Dedifferentiated amniotic fluid mesenchymal stem cell (primary cell): ENCODE measurements at regions not wholly inside any gene's neighbourhood (a gene's known extent, or its start where the extent isn't known, plus 50 kb on each side); places are given as distances from the start of the nearest gene placed in this dataset.
A peak's percentile ranks its signal among the peaks of the same experiment; 100 is the strongest.

Experiments used
- DNase-seq: peaks from one replicate; pipeline ENCODE4 v3.0.0-alpha.2; 2016; ENCODE audit errors: extremely low spot score

DNA sequence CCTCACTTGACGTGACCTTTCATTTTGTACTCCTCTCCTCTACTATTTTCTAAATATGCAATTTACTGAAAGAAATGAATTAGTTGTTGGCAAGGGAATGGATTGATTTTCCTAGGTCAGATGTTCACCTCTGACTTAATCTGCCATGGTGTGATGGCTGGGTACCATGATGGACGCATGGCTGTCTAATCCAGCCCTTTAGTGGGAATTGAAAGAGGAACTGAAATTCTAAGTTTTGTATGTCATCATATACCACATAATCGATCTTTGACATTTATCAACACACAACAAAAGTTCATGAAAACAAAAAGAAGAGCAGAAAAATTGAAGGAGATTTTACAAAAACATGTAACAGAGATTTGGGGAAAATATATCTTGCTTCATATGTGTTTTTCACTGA lies 331.3 kb upstream of the SNX7 start:
- DNase-seq = no peak

DNA sequence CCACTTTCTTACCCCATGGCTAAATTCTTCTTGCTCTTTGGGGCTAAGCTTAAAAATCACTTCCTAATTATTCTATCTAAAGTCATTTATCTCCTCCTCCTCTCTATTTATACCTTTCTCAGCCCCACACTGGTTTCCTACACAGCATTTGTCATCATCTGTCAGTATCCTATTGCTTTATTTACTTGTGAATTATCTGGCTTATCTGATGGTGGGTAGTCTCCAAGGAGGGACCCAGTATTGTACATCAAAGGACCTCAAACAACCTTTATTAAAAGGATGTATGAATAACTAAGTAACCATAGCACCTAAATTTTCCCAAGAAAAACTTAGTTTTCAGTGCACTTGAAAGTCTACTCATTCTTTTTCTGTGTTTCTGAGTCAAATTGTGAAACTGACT lies 332.7 kb upstream of the SNX7 start:
- no peak for DNase-seq

DNA sequence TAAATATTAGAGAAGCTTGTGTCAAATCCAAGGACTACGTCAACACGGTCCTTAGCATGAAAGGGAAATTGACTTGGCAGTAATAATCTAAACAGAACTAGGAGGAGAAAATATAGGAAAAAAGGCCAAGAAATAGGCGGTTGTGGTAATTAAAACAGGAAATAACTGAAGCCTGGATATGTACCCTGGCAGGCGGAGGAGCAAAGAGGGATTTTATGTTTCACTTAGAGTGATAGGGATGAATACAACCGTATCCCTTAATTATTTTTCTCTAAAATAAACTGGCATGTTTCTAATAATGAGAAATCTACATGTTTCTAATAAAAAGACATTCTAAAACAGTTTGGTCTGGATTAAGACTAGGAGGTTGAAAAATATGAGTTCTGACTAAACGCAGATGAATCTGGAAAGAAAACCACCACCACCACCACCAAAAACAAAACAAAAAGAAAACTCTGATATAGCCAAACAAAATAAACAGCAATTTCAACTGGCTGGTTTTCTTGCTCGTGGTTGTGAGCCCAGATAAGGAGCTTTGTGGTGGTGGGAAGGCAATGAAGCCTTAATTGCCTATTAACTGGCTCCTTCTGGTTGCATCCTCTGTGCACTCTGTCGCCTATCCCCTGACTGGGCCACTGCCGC lies 334.2 kb upstream of the SNX7 start:
- DNase-seq = peak; percentile 33

DNA sequence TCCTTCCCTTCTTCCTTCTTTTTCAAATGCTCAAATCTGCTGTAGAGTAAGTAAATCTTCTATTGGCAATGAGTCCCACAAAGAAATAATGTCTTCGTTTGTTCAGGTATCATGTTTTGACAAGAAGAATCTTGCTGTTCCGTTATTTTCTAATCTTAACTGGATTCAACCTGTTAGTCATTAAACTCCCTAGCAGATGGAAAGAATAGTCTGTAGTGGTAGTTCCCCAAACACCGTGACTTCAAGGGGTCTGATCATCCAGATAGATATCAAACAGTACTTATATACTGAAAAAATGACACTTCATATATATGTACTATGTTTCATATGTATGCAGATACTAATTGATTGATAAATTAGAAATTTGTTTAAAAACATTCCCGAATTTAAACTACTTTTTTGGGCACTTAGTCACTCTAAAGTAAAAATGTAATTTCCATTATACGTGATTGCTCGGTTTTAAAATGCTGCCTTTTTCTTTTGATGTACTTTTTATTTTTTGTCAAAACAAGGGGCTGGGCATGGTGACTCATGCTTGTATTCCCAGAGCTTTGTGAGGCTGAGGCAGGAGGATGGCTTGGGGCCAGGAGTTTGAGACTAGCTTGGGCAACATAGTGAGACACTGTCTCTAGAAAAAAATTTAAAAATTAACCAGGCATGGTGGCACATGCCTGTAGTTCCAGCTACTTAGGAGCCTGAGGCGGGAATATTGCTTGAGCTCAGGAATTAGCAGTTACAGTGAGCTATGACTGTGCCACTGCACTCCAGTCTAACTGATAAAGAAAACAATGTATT lies 335.7 kb upstream of the SNX7 start:
- peak; percentile 86 for DNase-seq

DNA sequence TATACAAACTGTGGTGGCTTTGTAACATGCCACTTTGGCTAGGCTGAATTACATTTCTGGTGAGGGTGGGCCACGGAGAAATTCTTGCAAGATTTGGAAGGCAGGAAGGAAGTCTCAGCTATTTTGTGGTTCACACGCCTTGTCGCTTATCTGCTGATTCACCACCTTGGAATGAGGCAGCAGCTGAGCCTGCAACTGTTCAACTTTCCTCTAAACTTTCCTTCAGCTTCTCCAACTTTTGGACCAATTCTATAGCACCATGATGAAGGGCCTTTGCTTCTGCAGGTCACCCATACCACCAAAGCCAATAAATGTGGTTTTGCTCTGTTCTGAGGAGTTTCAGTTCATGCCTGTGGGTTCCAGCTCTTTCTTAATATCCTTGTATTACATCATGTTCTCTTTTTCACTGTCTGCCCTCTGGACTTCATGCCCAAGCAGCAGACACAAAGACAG lies 337.6 kb upstream of the SNX7 start:
- peak; percentile 85 for DNase-seq

DNA sequence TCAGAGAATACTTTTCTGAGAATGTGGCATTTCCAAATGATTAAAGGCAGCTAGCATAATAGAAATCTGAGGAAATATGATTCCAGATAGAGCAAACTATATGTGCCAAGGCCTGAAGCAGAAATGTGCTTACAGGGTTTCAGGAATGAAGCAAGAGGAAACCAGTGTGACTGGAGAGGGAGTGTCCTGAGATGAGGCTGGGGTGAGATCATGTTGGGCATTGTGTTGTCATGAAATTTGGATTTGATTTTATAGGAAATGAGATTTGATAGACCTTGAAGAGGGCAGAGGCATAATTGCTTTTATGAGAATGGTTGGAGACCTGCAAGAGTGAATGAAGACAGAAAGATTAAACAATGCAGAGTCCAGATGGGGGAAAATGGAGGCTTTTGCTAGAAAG lies 338.1 kb upstream of the SNX7 start:
- peak; percentile 94 for DNase-seq

DNA sequence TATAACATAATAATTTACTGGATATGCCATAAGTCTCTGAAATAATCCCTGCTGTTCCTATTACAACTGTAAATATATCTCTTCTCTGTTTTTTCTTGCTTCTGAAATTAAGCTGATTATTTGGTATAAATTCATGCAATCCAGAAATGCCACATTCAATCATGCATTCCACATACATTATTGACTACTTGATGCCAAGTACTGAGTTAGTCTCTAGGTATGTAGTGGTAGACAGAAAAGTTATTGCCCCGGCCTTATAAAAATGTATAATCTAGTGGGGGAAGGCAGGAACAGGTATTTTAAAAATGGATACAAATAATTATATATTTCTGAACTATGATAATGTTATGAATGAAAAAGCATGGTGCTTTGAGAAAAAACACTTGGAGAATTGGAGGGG lies 338.6 kb upstream of the SNX7 start:
- DNase-seq = peak; percentile 63

DNA sequence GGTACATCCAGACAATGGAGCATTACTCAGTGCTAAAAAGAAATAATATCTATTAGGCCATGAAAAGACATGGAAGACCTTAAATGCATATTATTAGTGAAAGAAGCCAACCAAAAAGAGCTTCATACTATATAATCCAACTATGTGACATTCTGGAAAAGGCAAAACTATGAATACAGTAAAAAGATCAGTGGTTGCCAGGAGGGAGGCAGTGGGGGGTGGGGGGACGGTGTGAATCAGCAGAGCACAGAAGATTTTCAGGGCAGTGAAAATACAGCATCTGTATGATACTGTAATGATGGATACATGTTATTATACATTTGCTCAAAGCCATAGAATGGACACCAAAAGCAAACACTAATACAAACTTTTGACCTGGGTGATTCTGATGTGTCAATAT lies 339.4 kb upstream of the SNX7 start:
- no peak for DNase-seq

DNA sequence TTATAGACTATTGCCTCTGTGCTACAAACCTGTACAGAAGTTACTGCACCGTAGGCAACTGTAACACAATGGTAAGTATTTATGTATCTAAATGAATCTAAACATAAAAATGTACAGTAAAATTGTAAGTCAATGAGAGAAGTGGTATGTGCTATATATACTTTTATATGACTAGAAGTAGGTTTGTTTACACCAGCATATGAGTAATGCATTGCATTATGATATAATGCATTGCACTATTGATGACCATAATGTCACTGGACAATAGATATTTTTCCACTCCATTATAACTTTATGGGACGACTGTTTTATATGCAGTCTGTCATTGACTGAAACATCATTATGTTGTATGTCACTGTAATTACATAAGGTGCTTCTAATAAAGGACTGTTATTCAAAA lies 340.3 kb upstream of the SNX7 start:
- DNase-seq = no peak

DNA sequence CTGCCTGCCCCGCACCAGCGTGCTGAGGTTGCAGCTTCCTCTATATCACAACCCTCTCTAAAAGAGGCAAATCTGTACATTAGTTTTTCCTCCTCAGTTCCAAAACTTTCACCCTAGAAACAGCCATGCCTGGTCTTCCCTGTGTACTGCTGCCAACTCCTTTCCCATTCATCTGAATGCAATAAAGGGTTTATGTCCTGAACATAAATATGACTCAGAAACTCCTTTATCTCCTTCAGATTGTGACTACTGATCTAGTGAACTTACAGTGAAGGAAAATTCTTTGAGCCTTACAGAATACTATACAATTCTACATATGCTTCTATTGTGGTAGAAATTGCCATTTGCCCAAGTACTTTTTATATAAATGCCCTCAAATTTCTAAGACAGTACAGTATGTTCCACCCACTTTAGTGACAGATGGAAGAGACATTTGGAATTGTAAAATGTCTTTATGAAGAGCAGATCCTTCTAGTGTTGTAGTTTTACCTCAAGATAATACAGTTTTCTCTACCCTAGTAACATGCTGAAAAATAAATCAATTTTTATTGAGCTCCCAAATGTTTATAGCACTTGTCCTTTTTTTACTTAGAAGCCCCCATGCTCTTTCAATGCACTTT lies 345.1 kb upstream of the SNX7 start:
- DNase-seq = peak; percentile 19

DNA sequence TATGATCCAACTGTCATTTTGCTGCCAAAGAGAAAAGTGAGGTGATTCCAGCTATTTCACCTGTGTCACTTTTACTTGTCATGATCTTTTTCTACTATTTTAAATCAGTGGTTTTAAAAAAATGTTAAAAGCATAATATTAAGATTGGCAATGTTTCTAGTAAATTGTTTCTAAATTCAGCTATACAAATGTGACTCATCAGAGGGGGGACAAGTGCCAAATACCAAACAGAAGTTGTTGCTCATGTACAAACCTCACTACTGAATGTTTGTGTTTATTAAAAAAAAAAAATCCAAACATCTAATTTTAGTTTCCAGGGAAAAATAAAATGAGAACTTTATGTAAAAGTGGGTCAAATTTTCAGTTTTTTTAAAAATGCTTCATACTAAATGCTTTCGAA lies 346.2 kb upstream of the SNX7 start:
- DNase-seq = peak; percentile 61

DNA sequence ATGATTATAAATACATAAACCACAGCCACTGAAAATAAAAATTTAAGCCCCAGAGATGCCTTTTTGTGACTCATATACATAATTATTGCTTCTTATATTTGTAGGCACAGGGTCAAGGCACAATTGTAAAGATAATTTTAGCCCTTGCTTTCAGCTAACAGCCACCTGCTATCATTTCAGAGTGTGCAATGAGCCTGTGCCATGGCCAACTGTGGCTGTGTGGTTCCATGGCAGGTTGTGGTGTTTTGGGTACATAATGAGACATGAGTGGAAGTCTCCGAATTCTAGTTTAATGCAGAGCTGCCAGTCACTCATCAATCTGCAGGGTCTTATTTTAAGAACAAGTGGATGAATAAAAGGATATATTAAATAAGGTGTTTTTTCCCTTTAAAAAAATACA lies 346.9 kb upstream of the SNX7 start:
- no peak for DNase-seq

DNA sequence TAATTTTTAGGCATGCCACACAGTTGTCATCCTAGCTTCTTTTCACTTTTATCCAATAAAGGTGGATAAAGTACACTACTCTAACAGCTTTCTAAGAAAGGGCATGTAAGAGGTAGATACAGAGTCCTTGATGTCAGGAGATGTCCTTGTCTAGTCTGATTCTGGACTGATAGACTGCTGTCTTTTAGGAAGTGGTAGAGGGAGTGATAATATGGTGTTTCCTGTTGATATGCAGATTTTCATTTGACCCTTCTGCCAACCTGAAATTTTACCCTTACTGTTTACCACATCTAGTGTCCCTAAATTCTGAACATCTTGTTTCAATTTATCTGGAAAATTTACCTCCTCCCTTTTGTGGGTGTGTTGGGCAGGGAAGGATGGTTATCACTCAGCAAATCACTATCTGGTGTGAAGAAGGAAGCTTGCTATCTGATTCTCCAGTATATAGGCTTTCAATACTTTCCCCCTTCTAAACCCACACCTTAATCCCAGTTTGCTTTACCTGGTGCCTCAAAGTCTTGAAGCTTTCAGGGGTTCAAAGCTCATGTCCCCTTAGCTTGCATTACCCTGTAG lies 354.9 kb upstream of the SNX7 start:
- no peak for DNase-seq

DNA sequence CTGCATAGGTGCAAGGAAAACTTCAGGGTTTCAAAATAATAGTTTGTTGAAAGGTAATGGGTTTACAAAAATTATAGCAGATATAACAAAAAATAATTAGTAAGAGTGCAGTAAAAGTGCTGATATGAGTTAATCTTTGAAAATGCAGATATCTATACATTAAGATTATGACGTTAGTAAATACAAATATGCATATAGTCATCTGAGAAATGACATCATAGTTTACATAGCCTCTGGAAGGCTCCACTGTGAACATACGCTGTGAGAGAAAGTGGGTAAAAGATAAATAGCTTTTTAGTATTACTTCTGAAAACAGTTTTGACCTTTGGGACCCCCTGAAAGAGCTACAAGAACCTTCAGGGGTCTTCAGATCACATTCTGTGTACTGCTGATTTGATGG lies 356.2 kb upstream of the SNX7 start:
- no peak for DNase-seq

DNA sequence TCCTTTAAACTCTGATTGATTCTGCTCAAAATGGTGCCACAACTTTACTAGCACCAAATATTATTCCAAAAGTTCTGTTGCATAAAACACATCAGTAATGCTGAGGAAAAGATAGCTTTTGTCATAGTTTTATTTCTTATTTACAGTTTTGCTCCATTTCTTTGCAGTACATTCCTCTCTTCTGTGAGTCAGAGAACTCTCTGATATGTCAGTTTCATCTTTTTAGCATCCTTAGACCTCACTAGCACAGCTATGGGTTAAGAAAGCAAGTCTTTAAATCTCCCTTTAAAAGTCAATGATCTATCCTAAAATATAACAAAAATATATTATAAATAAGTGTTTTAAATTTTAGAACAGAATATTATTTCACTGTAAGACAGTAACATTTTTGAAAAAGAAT lies 356.6 kb upstream of the SNX7 start:
- no peak for DNase-seq

DNA sequence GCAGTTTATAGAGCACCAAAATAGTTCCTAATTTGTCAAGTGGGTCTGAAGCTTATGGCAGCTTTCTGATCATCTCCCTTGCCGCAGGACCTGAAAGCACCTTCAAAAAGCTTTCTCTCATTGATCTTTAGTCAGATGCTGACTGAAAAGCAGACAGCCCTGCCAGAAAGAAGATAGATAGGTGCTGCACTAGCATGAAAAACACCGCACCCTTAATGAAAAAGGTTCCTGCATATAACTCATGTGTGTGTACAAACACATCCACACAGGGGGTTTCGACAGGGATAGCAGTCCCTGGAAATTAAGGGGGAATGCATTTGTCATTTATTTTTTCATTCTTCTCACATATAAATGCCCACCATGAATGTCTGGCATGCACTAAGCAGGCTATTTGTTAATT lies 361.7 kb upstream of the SNX7 start:
- no peak for DNase-seq

DNA sequence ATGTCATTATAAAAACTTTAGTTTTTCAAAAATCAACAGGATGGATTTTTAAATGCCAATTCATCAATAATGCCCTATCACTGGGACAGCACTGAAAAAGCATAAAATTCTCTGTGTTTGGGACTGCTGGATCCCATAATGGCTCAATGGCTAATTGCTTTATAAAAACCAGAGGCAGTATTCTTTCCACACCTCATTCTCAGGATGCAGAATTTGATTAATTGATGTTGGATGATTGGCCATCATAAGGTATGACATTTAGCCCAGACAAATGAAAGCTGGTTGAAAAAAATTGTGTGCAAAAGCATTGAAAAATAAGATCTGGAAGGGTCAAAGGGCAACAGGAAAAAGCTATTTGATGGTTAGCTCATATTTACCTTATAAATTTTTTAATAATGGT lies 362.2 kb upstream of the SNX7 start:
- DNase-seq = no peak

DNA sequence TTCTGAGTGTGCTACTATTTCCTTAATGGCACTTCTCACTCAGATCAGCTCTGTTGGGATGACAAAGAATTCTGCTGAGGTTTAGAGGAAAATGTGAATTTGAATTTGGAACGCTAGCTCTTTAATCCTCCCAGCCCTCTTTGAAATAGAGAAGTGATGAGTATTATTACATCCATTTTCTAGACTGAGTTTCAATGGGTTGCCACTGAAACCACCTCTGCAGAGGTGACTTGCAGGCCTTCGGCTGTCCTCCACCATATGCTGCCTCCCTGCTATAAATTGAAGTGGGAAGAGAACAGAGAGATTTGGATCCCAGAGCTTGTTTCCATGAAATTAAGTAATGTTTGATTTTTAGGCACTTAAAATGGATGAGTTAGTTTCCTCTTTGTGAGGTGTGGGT lies 363.2 kb upstream of the SNX7 start:
- DNase-seq = no peak

DNA sequence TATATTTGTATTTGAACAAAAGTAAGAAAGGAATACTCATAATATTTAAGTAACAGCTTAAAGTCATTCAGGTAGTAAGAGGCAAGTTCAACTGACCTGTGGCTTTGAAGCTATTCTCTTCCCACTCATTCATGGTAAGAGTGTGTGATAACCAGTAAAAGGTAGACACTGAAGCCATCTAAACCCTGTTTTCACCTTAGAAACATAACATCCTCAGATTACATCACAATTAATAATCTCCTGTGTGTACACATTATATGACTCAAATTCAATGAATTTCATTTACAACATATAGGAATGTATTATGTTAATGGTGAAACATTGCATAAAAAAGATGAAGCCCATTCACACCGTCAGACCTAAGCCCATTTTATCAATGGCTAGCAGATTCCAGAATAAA lies 364.8 kb upstream of the SNX7 start:
- no peak for DNase-seq

DNA sequence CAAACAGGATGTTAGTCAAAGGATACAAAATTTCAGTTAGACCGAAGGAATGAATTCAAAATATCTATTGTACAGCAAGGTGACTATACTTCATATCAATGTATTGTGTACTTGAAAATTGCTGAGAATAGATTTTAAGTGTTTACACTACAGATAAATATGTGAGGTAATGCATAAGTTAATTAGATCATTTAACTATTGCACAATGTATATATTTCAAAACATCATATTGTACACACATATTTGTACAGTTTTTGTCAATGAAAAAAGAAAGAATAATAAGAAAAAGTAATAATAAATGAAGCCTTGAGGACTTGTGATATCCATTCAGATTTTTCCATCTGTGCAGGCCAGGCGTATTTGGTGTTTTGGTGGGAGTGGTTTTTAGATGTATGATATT lies 367.4 kb upstream of the SNX7 start:
- no peak for DNase-seq

DNA sequence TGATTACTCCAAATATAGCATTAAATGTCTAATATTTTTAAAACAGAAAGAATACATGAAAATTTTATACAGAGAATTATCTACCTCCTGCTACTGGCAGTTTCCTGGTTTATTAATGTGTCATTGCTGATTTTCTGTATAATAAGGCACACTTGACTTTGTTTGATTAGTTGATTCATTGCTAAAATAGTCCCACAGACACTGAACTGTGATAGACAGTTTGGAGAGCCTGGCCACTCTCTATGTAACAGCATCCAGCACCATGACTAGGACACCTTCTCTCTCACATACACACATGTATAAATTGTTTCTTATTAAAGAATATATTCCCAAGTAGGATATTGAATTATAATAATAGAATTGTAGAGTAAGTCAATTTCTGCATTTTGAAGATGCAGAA lies 368.5 kb upstream of the SNX7 start:
- no peak for DNase-seq

DNA sequence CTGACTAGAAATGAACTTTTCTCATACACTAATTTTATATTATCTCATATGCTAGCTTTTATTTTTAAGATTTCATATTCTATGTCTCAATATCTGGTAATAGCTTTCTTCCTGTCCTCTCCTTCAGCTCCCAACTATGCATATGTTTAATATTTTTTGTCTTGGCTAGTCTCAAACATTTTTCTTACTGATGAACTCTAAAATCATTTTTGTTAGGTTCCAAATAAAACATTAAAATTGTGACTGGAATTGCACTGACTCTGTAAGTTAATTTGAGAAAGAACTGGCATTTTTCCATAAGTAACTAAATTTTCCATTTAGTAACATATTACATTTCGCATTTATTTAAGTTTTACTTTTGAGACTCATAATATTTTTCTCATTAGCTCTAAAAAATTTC lies 368.5 kb upstream of the DPYD start:
- no peak for DNase-seq

DNA sequence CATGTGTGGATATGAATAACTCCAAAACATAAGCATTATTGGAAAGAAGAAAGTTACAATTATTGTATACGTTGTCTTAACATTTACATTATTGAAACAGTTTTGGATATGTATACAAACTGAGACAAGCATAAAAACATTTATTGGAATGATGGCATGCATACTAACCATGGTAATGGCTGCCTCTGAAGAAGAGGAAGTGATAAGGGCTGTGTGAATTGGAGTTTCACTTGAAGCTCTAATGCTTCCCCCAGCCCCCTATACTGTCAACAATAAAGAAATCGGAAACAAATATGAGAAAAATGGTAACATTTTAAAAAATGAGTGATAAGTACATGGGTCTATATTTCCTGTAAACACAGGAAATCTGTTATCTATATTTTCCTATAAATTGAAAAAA lies 367.7 kb upstream of the DPYD start:
- DNase-seq = no peak
